SJCRH30 (cell line): ENCODE measurements at regions not wholly inside any gene's neighbourhood (a gene's known extent, or its start where the extent isn't known, plus 50 kb on each side); places are given as distances from the start of the nearest gene placed in this dataset.
"Not testable (repeated sequence)": the region's sequence is repeated elsewhere in the genome, so short reads cannot be mapped to it uniquely, and the experiment has no call there.

Experiments used
- DNase-seq, 2 experiments: peaks; one replicate each; pipeline ENCODE4 v3.0.0-alpha.2; 2015 to 2020
- H3K27ac ChIP-seq: fragments of 250-450 bp; sonication (Bioruptor Pico); 2 replicates; pipeline ENCODE4 v1.5.1; 2020; ENCODE audit warnings: mild to moderate bottlenecking, moderate library complexity
- H3K27me3 ChIP-seq: fragments of 250-450 bp; sonication (Bioruptor Pico); 2 replicates; pipeline ENCODE4 v1.5.1; 2020; ENCODE audit warnings: mild to moderate bottlenecking, moderate library complexity
- H3K36me3 ChIP-seq: fragments of 250-450 bp; sonication (Bioruptor Pico); 2 replicates; pipeline ENCODE4 v1.5.1; 2020; ENCODE audit warnings: mild to moderate bottlenecking, moderate library complexity
- H3K4me1 ChIP-seq: fragments of 250-450 bp; sonication (Bioruptor Pico); 2 replicates; pipeline ENCODE4 v1.5.1; 2020; ENCODE audit warnings: mild to moderate bottlenecking, moderate library complexity
- H3K4me3 ChIP-seq: fragments of 250-450 bp; sonication (Bioruptor Pico); 2 replicates; pipeline ENCODE4 v1.5.1; 2020; ENCODE audit warnings: mild to moderate bottlenecking, moderate library complexity
- H3K9me3 ChIP-seq: fragments of 250-450 bp; sonication (Bioruptor Pico); replicated peaks from 2 replicates; pipeline ENCODE4 v1.5.1; 2020; ENCODE audit warnings: mild to moderate bottlenecking, moderate library complexity

- Histone ChIP-seq H3K36me3 (no peaks in the 10 kb centered on the region), H3K9me3 (no peaks in the 10 kb centered on the region)
- DNase-seq: no peak
These were observed 570.8 kb upstream of the GYPC start for GRCh38 chr2:126085011-126085795.

GRCh38 chr2:126100962-126101361 lies 555.0 kb upstream of the GYPC start:
- Histone ChIP-seq H3K36me3 (no peaks in the 10 kb centered on the region), H3K4me1 (no peaks in the 10 kb centered on the region), H3K27me3 (no peaks in the 10 kb centered on the region), H3K4me3 (no peak overlapping the region), H3K27ac (no peak overlapping the region), H3K9me3 (no peaks in the 10 kb centered on the region)
- DNase-seq: no peak

More at GRCh38 chr2:126085011-126085795, 570.8 kb upstream of the GYPC start:
- H3K27ac ChIP-seq: no peak overlapping the region
- H3K4me3 ChIP-seq: no peak overlapping the region
- no peaks in the 10 kb centered on the region for H3K4me1 ChIP-seq
- no peaks in the 10 kb centered on the region for H3K27me3 ChIP-seq

GRCh38 chr2:126106006-126106405 lies 550.0 kb upstream of the GYPC start:
- H3K9me3 ChIP-seq: no peaks in the 10 kb centered on the region
- no peaks in the 10 kb centered on the region for H3K27me3 ChIP-seq
- no peaks in the 10 kb centered on the region for H3K36me3 ChIP-seq
- no peak overlapping the region for H3K27ac ChIP-seq
- H3K4me1 ChIP-seq: no peaks in the 10 kb centered on the region
- DNase-seq: no peak
- no peak overlapping the region for H3K4me3 ChIP-seq

GRCh38 chr2:126107883-126108282 lies 548.1 kb upstream of the GYPC start:
- H3K27me3 ChIP-seq: no peaks in the 10 kb centered on the region
- no peak overlapping the region for H3K4me3 ChIP-seq
- H3K9me3 ChIP-seq: no peaks in the 10 kb centered on the region
- no peaks in the 10 kb centered on the region for H3K36me3 ChIP-seq
- DNase-seq: no peak
- no peaks in the 10 kb centered on the region for H3K4me1 ChIP-seq
- H3K27ac ChIP-seq: no peak overlapping the region

GRCh38 chr2:126115975-126116374 lies 540.0 kb upstream of the GYPC start:
- DNase-seq: no peak
- no peak overlapping the region for H3K4me3 ChIP-seq
- H3K9me3 ChIP-seq: no peaks in the 10 kb centered on the region
- H3K36me3 ChIP-seq: no peaks in the 10 kb centered on the region
- H3K4me1 ChIP-seq: no peaks in the 10 kb centered on the region
- no peaks in the 10 kb centered on the region for H3K27me3 ChIP-seq
- no peak overlapping the region for H3K27ac ChIP-seq

GRCh38 chr2:126117886-126118285 lies 538.1 kb upstream of the GYPC start:
- Histone ChIP-seq H3K27me3 (no peaks in the 10 kb centered on the region), H3K36me3 (no peaks in the 10 kb centered on the region), H3K27ac (no peak overlapping the region), H3K4me3 (no peak overlapping the region), H3K4me1 (no peaks in the 10 kb centered on the region), H3K9me3 (no peaks in the 10 kb centered on the region)
- DNase-seq: no peak

- H3K4me3 ChIP-seq: no peak overlapping the region
- DNase-seq: no peak
- H3K4me1 ChIP-seq: no peaks in the 10 kb centered on the region
- H3K27me3 ChIP-seq: 0 out of 2 replicates have a peak, but pooled peaks cover 2% of the 10 kb centered on the region
- H3K9me3 ChIP-seq: no peaks in the 10 kb centered on the region
- no peak overlapping the region for H3K27ac ChIP-seq
- H3K36me3 ChIP-seq: no peaks in the 10 kb centered on the region
These were observed 510.2 kb upstream of the GYPC start for GRCh38 chr2:126145752-126146151.

- no peaks in the 10 kb centered on the region for H3K27me3 ChIP-seq
These were observed 501.6 kb upstream of the GYPC start for GRCh38 chr2:126154256-126154785.

GRCh38 chr2:126160950-126161349 lies 495.0 kb upstream of the GYPC start:
- H3K27me3 ChIP-seq, DNase-seq, H3K36me3 ChIP-seq: not testable (repeated sequence)

More at GRCh38 chr2:126154256-126154785, 501.6 kb upstream of the GYPC start:
- Histone ChIP-seq H3K4me1 (no peaks in the 10 kb centered on the region), H3K9me3 (no peaks in the 10 kb centered on the region), H3K36me3 (no peaks in the 10 kb centered on the region), H3K27ac (no peak overlapping the region), H3K4me3 (no peak overlapping the region)
- no peak for DNase-seq

GRCh38 chr2:126172631-126173184 lies 483.2 kb upstream of the GYPC start:
- no peak overlapping the region for H3K4me3 ChIP-seq
- no peaks in the 10 kb centered on the region for H3K36me3 ChIP-seq
- H3K27ac ChIP-seq: no peak overlapping the region
- no peaks in the 10 kb centered on the region for H3K4me1 ChIP-seq
- H3K9me3 ChIP-seq: no peaks in the 10 kb centered on the region
- peak; percentile 11 to 31 for DNase-seq
- no peaks in the 10 kb centered on the region for H3K27me3 ChIP-seq

More at GRCh38 chr2:126160950-126161349, 495.0 kb upstream of the GYPC start:
- not testable (repeated sequence) for H3K9me3 ChIP-seq, H3K4me1 ChIP-seq, H3K4me3 ChIP-seq, H3K27ac ChIP-seq

- H3K27me3 ChIP-seq: no peaks in the 10 kb centered on the region
- H3K27ac ChIP-seq: no peak overlapping the region
- no peaks in the 10 kb centered on the region for H3K9me3 ChIP-seq
- no peak for DNase-seq
- no peaks in the 10 kb centered on the region for H3K36me3 ChIP-seq
- no peaks in the 10 kb centered on the region for H3K4me1 ChIP-seq
- no peak overlapping the region for H3K4me3 ChIP-seq
These were observed 480.7 kb upstream of the GYPC start for GRCh38 chr2:126175222-126175621.

- H3K4me1 ChIP-seq: no peaks in the 10 kb centered on the region
These were observed 478.5 kb upstream of the GYPC start for GRCh38 chr2:126177479-126177878.

GRCh38 chr2:126187668-126188067 lies 468.3 kb upstream of the GYPC start:
- Histone ChIP-seq H3K9me3 (no peaks in the 10 kb centered on the region), H3K4me3 (no peak overlapping the region), H3K36me3 (no peaks in the 10 kb centered on the region), H3K4me1 (no peaks in the 10 kb centered on the region), H3K27ac (no peak overlapping the region), H3K27me3 (no peaks in the 10 kb centered on the region)
- no peak for DNase-seq

More at GRCh38 chr2:126177479-126177878, 478.5 kb upstream of the GYPC start:
- Histone ChIP-seq H3K9me3 (no peaks in the 10 kb centered on the region), H3K36me3 (no peaks in the 10 kb centered on the region), H3K4me3 (no peak overlapping the region), H3K27me3 (no peaks in the 10 kb centered on the region), H3K27ac (no peak overlapping the region)
- no peak for DNase-seq

GRCh38 chr2:126189527-126189926 lies 466.4 kb upstream of the GYPC start:
- Histone ChIP-seq H3K27ac (no peak overlapping the region), H3K36me3 (no peaks in the 10 kb centered on the region), H3K9me3 (no peaks in the 10 kb centered on the region), H3K4me3 (no peak overlapping the region), H3K27me3 (no peaks in the 10 kb centered on the region), H3K4me1 (no peaks in the 10 kb centered on the region)
- DNase-seq: no peak

- Histone ChIP-seq H3K4me3 (no peak overlapping the region), H3K27ac (no peak overlapping the region), H3K27me3 (no peaks in the 10 kb centered on the region), H3K36me3 (no peaks in the 10 kb centered on the region), H3K4me1 (no peaks in the 10 kb centered on the region), H3K9me3 (no peaks in the 10 kb centered on the region)
- DNase-seq: no peak
These were observed 455.4 kb upstream of the GYPC start for GRCh38 chr2:126200538-126200937.
